ENCODE measurements at regions not wholly inside any gene's neighbourhood (a gene's known extent, or its start where the extent isn't known, plus 50 kb on each side); places are given as distances from the start of the nearest gene placed in this dataset.

GRCh38 chr1:36741066-36741465 is 258.4 kb upstream of the CSF3R start:
- TF ChIP-seq CTCF (IDR thresholded peaks at IDR 0.05; ENCODE audit: low read length), result no peak
- no peak for TF ChIP-seq EZH2 (optimal IDR thresholded peaks at IDR 0.05; ENCODE audit: low read depth, low read length)
- TF ChIP-seq EZH2phosphoT487 (IDR thresholded peaks at IDR 0.05; ENCODE audit: low read length), result no peak
